ENCODE measurements at regions not wholly inside any gene's neighbourhood (a gene's known extent, or its start where the extent isn't known, plus 50 kb on each side); places are given as distances from the start of the nearest gene placed in this dataset.

DNA sequence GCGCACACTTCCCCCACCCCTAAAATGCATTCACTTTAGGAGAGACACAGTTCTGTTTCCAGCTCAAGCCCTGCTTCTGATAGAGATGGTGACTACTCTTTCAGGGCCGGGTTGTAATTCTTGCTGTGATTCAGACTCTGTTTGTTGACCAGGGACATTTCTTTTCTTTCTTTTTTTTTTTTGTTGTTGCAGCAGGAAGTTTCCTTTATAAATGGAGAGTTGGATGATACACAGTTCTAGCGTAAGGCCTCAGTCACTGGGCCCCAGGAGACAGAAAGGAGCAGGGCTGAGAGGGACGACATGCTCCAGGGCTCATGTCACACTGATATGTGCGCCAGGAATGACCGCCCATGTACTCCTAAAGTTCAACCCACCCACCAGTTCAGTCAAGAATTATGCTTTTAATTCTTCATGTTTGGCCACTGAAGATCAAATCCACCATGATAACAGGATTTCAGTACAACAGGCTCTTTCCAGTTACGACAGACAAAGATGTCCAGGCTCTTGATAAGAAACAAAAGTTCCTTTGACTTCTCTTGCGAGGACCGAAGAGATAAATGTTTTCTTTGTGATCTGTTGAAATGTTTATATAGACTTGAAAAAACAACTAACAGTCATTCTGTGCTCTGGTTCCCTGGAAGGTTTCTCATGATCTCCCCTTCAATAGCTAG, 142.5 kb downstream of the CD164 start:
- intact Hi-C loops (cut with micrococcal nuclease) (no loop called here), dilution Hi-C loops (cut with MboI; ENCODE audit: extremely low pct_ligation_motif_present, low sequenced_read_pairs) (no loop called here)
- H3K4me1 ChIP-seq (ENCODE audit: control insufficient read depth, extremely low read depth, insufficient read depth, low read length), result peaks cover 9% of the 10 kb centered on the region
- H3K4me3 ChIP-seq (replicated peaks in 1 of 3; ENCODE audit: insufficient read depth in 1 of 3, low read depth in 1 of 3, low read length in 3 of 3), result no peak overlapping the region
- no peak overlapping the region for H3K27ac ChIP-seq (ENCODE audit: insufficient read depth, low read depth, low read length)
- no peak overlapping the region for H3K4me2 ChIP-seq (ENCODE audit: insufficient read depth, low read length)
- no peak overlapping the region for H3K9ac ChIP-seq (replicated peaks; ENCODE audit: extremely low read depth, insufficient read depth, low read length)
- POLR2A ChIA-PET, result no interaction called here
- DNase-seq (ENCODE audit: low read depth, low spot score) (no peak), FAIRE-seq (no peak)
- H3K79me2 ChIP-seq (ENCODE audit: control insufficient read depth, insufficient read depth, low read length), result no peaks in the 10 kb centered on the region
- TF ChIP-seq POLR2A (IDR thresholded peaks at IDR 0.05; ENCODE audit: low read depth, low read length) (no peak), GATA2 (IDR thresholded peaks at IDR 0.05; ENCODE audit: insufficient read depth, insufficient read length, low read depth, low read length) (no peak), JUN (IDR thresholded peaks at IDR 0.05; ENCODE audit: borderline replicate concordance, insufficient read depth, insufficient read length, low read depth) (no peak)
- H4K20me1 ChIP-seq (replicated peaks; ENCODE audit: control insufficient read depth, extremely low read depth, insufficient read depth, low read length), result no peaks in the 10 kb centered on the region
- H3K9me1 ChIP-seq (replicated peaks; ENCODE audit: control insufficient read depth, extremely low read depth, insufficient read depth, low read length), result no peaks in the 10 kb centered on the region
- H3K27me3 ChIP-seq (ENCODE audit: control insufficient read depth in 2 of 2, insufficient read depth in 2 of 2, low read length in 2 of 2), result no peaks in the 10 kb centered on the region
- BruUV-seq (replicated peaks), result no TSS peak
- no peak overlapping the region for H2AFZ ChIP-seq (ENCODE audit: low read depth, low read length)
- H3K36me3 ChIP-seq (ENCODE audit: control insufficient read depth in 2 of 2, extremely low read depth in 1 of 2, insufficient read depth in 2 of 2, low read length in 2 of 2), result no peaks in the 10 kb centered on the region
- no peaks in the 10 kb centered on the region for H3K9me3 ChIP-seq (replicated peaks; ENCODE audit: control insufficient read depth, insufficient read depth, low read length)
- CTCF ChIA-PET, result interaction anchor here (1.1 kb wide), 1 partner anchor 57 kb away, joined by 3 read pairs; no protein-coding TSS in a partner anchor

DNA sequence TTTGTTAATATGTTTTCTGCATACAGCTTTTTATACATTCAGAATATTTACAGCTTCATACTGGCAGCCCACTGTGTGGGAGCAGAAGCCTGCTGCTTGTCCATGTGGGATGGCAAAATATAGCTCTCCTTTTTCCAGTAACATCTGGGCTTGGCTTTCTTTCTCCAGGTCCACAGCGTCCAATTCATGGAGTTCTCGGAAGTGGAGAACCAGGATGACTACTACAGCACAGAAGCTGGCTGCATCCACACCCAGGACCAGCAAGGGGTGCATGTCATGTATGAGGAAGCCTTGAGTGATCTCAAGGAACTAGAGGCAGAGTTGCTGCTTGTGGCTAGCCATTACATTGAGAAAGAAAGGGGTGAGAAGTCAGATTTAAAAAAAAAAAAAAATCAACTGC, 143.1 kb downstream of the CD164 start:
- Histone ChIP-seq H3K4me1 (ENCODE audit: control insufficient read depth, extremely low read depth, insufficient read depth, low read length) (peaks cover 9% of the 10 kb centered on the region), H3K9me1 (replicated peaks; ENCODE audit: control insufficient read depth, extremely low read depth, insufficient read depth, low read length) (no peaks in the 10 kb centered on the region), H3K36me3 (ENCODE audit: control insufficient read depth in 2 of 2, extremely low read depth in 1 of 2, insufficient read depth in 2 of 2, low read length in 2 of 2) (no peaks in the 10 kb centered on the region), H3K4me2 (ENCODE audit: insufficient read depth, low read length) (no peak overlapping the region), H2AFZ (ENCODE audit: low read depth, low read length) (no peak overlapping the region), H3K9me3 (replicated peaks; ENCODE audit: control insufficient read depth, insufficient read depth, low read length) (no peaks in the 10 kb centered on the region), H3K27ac (ENCODE audit: insufficient read depth, low read depth, low read length) (no peak overlapping the region), H3K9ac (replicated peaks; ENCODE audit: extremely low read depth, insufficient read depth, low read length) (no peak overlapping the region), H3K79me2 (ENCODE audit: control insufficient read depth, insufficient read depth, low read length) (no peaks in the 10 kb centered on the region), H3K4me3 (replicated peaks in 1 of 3; ENCODE audit: insufficient read depth in 1 of 3, low read depth in 1 of 3, low read length in 3 of 3) (no peak overlapping the region), H4K20me1 (replicated peaks; ENCODE audit: control insufficient read depth, extremely low read depth, insufficient read depth, low read length) (no peaks in the 10 kb centered on the region), H3K27me3 (ENCODE audit: control insufficient read depth in 2 of 2, insufficient read depth in 2 of 2, low read length in 2 of 2) (no peaks in the 10 kb centered on the region)
- no TSS peak for BruUV-seq (replicated peaks)
- POLR2A ChIA-PET, result no interaction called here
- intact Hi-C loops (cut with micrococcal nuclease), result no loop called here
- no peak for DNase-seq (ENCODE audit: low read depth, low spot score)
- TF ChIP-seq POLR2A (IDR thresholded peaks at IDR 0.05; ENCODE audit: low read depth, low read length), result no peak
- no peak for TF ChIP-seq GATA2 (IDR thresholded peaks at IDR 0.05; ENCODE audit: insufficient read depth, insufficient read length, low read depth, low read length)
- TF ChIP-seq JUN (IDR thresholded peaks at IDR 0.05; ENCODE audit: borderline replicate concordance, insufficient read depth, insufficient read length, low read depth), result no peak
- no peak for TF ChIP-seq POLR2AphosphoS5 (IDR thresholded peaks at IDR 0.05; ENCODE audit: insufficient read depth, low read depth, low read length)
- TF ChIP-seq, protein P1, sequence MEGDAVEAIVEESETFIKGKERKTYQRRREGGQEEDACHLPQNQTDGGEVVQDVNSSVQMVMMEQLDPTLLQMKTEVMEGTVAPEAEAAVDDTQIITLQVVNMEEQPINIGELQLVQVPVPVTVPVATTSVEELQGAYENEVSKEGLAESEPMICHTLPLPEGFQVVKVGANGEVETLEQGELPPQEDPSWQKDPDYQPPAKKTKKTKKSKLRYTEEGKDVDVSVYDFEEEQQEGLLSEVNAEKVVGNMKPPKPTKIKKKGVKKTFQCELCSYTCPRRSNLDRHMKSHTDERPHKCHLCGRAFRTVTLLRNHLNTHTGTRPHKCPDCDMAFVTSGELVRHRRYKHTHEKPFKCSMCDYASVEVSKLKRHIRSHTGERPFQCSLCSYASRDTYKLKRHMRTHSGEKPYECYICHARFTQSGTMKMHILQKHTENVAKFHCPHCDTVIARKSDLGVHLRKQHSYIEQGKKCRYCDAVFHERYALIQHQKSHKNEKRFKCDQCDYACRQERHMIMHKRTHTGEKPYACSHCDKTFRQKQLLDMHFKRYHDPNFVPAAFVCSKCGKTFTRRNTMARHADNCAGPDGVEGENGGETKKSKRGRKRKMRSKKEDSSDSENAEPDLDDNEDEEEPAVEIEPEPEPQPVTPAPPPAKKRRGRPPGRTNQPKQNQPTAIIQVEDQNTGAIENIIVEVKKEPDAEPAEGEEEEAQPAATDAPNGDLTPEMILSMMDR (IDR thresholded peaks at IDR 0.05; ENCODE audit: extremely low read depth in 1 of 2, insufficient read depth in 1 of 2, low read depth in 1 of 2, low read length in 2 of 2), result no peak
- TF ChIP-seq MYC (IDR thresholded peaks at IDR 0.05; ENCODE audit: low read depth, low read length), result no peak
- TF ChIP-seq, protein P2, sequence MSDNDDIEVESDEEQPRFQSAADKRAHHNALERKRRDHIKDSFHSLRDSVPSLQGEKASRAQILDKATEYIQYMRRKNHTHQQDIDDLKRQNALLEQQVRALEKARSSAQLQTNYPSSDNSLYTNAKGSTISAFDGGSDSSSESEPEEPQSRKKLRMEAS (IDR thresholded peaks at IDR 0.05; ENCODE audit: insufficient read depth, insufficient read length), result no peak
- no peak for TF ChIP-seq EZH2 (IDR thresholded peaks at IDR 0.05; ENCODE audit: borderline replicate concordance, low read depth, low read length, severe bottlenecking)
- no peak for TF ChIP-seq FOS (IDR thresholded peaks at IDR 0.05; ENCODE audit: borderline replicate concordance, insufficient read depth, low read length)
- CTCF ChIA-PET, result interaction anchor here (0.8 to 1.1 kb wide), 2 partner anchors 36 to 58 kb away, joined by 3 read pairs; no protein-coding TSS in a partner anchor
- FAIRE-seq, result no peak
- dilution Hi-C loops (cut with MboI; ENCODE audit: extremely low pct_ligation_motif_present, low sequenced_read_pairs), result no loop called here
